ENCODE measurements at regions not wholly inside any gene's neighbourhood (a gene's known extent, or its start where the extent isn't known, plus 50 kb on each side); places are given as distances from the start of the nearest gene placed in this dataset.

- TF ChIP-seq, protein P1, sequence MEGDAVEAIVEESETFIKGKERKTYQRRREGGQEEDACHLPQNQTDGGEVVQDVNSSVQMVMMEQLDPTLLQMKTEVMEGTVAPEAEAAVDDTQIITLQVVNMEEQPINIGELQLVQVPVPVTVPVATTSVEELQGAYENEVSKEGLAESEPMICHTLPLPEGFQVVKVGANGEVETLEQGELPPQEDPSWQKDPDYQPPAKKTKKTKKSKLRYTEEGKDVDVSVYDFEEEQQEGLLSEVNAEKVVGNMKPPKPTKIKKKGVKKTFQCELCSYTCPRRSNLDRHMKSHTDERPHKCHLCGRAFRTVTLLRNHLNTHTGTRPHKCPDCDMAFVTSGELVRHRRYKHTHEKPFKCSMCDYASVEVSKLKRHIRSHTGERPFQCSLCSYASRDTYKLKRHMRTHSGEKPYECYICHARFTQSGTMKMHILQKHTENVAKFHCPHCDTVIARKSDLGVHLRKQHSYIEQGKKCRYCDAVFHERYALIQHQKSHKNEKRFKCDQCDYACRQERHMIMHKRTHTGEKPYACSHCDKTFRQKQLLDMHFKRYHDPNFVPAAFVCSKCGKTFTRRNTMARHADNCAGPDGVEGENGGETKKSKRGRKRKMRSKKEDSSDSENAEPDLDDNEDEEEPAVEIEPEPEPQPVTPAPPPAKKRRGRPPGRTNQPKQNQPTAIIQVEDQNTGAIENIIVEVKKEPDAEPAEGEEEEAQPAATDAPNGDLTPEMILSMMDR (conservative IDR thresholded peaks at IDR 0.05; ENCODE audit: low read depth, low read length): peak; percentile 17
- H3K4me3 ChIP-seq (ENCODE audit: low read depth, low read length): no peak overlapping the region
- DNase-seq (ENCODE audit: low read depth): no peak
Measured at GRCh38 chr12:124398578-124399227, 103.8 kb downstream of the RFLNA start.

GRCh38 chr12:124397807-124398577, 103.1 kb downstream of the RFLNA start:
- DNase-seq (ENCODE audit: low read depth): no peak
- no peak overlapping the region for H3K4me3 ChIP-seq (ENCODE audit: low read depth, low read length)
- TF ChIP-seq, protein P1 (conservative IDR thresholded peaks at IDR 0.05; ENCODE audit: low read depth, low read length): no peak

- H3K4me3 ChIP-seq (ENCODE audit: low read depth, low read length): no peak overlapping the region
- no peak for DNase-seq (ENCODE audit: low read depth)
- TF ChIP-seq, protein P1 (conservative IDR thresholded peaks at IDR 0.05; ENCODE audit: low read depth, low read length): no peak
Measured at GRCh38 chr12:124397399-124397679, 102.4 kb downstream of the RFLNA start.

- H3K4me3 ChIP-seq (ENCODE audit: low read depth, low read length): no peak overlapping the region
- TF ChIP-seq, protein P1 (conservative IDR thresholded peaks at IDR 0.05; ENCODE audit: low read depth, low read length): no peak
- no peak for DNase-seq (ENCODE audit: low read depth)
Measured at GRCh38 chr12:124396544-124397398, 101.9 kb downstream of the RFLNA start.

DNA sequence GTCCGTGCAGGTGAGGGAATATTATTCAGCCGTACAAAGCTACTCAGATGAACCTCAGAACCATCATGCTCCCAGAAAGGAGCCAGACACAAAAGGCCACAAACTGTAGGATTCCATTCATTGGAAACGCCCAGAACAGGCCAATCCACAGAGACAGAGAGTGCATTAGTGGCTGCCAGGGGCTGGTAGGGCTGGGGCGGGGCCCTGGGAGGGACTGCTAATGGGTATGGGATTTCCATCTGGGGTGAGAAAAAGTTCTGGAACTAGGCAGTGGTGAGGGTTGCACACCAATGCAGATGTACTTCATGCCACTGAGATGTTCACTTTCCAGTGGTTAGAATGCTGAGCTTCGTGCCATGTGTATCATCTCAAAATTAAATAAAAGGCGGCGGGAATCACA, 101.1 kb downstream of the RFLNA start:
- no peak for DNase-seq (ENCODE audit: low read depth)
- no peak overlapping the region for H3K4me3 ChIP-seq (ENCODE audit: low read depth, low read length)
- TF ChIP-seq, protein P1 (conservative IDR thresholded peaks at IDR 0.05; ENCODE audit: low read depth, low read length): no peak

DNA sequence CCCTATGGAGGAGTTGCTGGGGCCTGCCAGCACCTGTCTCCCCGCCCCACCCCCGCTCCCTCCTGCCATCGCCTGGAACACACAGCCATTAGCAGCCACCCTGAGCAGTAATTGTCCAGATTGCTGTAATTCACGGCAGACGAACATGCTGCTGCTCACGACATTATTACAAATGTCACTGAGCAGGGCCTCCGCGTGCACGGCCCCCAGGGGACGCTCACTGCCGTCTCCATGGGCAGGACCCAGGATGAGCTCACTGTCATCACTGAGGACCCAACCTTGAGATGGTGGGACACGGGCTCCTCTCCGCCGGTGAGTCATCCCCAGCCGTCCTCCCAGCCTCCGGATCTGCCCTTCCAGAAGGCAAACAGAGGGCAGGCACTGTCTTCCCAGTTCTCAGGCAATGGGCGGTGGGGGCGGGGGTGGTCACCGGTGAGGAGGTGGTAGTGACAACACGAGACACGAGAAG, 100.4 kb downstream of the RFLNA start:
- TF ChIP-seq, protein P1 (conservative IDR thresholded peaks at IDR 0.05; ENCODE audit: low read depth, low read length): no peak
- no peak overlapping the region for H3K4me3 ChIP-seq (ENCODE audit: low read depth, low read length)
- DNase-seq (ENCODE audit: low read depth): no peak

All from epithelial cell of proximal tubule (primary cell).